ENCODE measurements at regions not wholly inside any gene's neighbourhood (a gene's known extent, or its start where the extent isn't known, plus 50 kb on each side); places are given as distances from the start of the nearest gene placed in this dataset.

- no peak for DNase-seq (ENCODE audit: low spot score)
Observed at GRCh38 chr22:49303781-49304461, 523.8 kb downstream of the BRD1 start.

DNA sequence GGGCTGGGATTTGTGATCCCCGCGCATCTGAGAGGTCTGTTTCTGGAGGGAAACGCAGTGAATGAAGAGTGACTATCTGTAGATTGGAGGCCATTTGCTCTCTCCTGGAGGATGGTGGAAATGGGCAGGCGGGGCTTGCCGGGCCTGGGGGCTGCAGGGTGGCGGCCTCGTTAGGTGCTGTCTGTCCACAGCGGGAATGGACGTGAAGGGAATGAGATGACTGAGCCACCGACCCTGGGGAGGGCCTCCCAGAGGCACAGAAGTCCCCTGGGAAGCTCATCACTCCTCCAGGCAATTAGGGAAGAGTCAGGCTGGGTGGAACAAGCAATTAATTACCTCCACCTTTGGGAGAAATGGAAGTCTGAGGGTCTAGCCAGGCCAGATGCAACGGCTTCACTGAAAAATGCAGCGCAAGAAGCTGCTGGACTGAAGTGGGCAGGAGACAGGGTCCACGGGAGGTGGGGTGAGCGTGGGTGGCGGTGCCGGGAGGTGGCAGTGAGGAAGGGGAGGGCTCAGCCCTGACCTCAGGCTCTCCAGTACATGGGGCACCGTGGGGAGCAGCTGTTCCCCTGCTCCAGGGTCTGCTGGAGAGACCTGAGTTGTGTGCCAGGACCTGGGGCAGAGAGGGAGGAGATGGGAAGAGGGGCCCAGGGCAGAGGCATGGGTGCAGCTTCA is 524.5 kb downstream of the BRD1 start:
- DNase-seq (ENCODE audit: low spot score) = no peak

DNA sequence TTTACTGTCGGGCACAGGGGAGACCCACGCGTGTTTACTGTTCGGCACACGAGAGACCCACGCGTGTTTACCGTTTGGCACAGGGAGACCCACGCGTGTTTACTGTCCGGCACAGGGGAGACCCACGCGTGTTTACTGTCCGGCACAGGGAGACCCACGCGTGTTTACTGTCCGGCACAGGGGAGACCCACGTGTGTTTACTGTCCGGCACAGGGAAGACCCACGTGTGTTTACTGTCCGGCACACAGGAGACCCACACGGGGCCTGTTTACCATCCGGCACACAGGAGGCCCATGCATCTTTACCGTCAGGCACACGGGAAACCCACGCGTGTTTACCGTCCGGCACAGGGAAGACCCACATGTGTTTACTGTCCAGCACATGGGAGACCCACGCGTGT is 525.1 kb downstream of the BRD1 start:
- no peak for DNase-seq (ENCODE audit: low spot score)

DNA sequence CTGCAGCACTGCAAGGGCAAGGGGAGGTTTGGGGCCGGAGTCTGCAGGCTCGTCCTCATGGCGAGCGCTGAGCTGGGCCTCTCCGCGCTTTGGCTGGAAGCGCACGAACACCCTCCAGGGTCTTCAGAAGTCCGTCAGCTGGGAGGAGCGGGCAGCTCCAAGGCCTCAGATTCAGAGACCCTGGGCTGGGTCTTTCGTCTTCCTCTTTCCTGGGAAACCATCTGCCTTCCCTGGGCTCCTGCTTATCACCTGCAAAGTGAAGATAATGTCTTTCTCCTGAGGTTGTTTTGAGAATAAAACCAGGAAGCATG is 525.6 kb downstream of the BRD1 start:
- no peak for DNase-seq (ENCODE audit: low spot score)

DNA sequence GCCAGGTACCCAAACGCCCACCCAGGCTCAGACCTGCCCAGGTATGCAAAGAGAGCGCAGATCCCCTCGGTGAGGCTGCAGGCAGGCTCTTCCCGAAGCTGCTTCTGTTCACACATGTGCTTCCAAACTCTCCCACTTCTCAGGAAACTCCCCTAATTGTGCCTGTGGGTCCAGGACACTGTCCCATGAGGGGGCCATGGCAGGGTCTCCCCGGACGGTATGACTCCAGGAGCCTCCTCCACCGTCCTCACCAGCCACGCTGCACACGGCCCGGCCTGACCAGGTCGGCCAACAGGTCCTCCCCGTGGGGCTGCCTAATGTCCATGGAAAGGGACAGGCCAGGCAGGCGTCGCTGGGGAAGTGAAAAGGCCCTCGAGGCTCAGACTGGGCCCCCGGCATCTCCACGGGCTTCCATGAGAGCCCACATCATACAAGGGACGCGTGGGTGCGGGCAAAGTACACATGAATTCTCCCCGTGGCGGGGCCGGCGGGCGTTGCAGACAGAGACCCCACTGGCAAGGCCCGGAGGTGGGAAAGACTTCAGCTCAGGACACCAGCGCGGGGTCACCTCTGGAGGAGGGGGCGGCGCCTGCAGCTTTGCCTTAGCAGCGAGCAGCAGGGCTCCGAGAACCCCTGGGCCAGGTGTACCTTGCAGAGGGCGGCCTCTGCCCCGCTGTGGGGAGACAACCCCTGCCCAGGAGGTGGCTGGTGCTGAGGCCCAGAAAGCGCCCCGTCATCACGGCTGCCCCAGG is 526.1 kb downstream of the BRD1 start:
- DNase-seq (ENCODE audit: low spot score) = no peak

DNA sequence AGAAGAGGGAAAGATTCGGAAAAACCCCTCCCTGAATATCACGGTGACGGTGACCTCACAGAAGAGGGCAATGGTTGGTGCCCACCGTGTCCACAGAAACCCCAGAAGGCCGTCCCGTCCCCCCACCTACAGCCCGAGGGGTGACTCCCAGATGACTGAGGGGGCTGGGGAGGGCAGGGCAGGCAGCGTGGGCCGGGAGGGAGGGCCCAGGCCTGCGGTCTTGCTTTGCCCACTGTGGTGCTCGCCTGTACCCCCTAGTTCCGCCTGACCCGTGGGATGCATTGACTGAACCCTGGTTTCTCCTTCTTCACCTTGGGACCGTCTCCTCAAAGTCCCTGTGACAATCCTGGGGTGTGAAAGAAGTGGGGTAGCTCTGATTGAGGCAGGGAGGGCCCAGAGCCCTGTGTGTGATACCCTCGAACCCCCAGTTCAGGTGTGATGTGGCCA is 526.7 kb downstream of the BRD1 start:
- DNase-seq (ENCODE audit: low spot score) = no peak

DNA sequence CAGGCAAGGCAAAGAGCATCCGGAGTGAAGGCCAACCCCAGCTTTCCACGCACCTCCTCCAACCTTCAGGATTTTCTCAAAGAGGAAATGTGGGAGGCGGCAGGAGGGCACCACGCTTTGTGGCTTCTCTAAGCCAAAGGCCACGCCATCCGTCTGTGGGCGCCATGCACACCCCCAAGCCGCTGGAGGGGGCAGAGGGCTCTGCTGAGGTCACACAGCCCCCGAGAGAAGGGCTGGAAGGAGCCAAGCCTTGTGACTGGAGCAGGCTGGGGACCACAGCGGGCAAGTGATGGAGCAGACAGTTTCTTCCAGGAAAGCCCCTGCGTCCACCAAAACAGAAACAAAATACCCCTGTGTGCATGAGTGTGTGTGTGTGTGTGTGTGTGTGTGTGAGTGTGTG is 527.4 kb downstream of the BRD1 start:
- DNase-seq (ENCODE audit: low spot score) = no peak

- no peak for DNase-seq (ENCODE audit: low spot score)
Observed at GRCh38 chr22:49299821-49300231, 527.8 kb downstream of the BRD1 start.

- DNase-seq (ENCODE audit: low spot score) = no peak
Observed at GRCh38 chr22:49298834-49299750, 528.6 kb downstream of the BRD1 start.

- DNase-seq (ENCODE audit: low spot score) = no peak
Observed at GRCh38 chr22:49297871-49298721, 529.6 kb downstream of the BRD1 start.

DNA sequence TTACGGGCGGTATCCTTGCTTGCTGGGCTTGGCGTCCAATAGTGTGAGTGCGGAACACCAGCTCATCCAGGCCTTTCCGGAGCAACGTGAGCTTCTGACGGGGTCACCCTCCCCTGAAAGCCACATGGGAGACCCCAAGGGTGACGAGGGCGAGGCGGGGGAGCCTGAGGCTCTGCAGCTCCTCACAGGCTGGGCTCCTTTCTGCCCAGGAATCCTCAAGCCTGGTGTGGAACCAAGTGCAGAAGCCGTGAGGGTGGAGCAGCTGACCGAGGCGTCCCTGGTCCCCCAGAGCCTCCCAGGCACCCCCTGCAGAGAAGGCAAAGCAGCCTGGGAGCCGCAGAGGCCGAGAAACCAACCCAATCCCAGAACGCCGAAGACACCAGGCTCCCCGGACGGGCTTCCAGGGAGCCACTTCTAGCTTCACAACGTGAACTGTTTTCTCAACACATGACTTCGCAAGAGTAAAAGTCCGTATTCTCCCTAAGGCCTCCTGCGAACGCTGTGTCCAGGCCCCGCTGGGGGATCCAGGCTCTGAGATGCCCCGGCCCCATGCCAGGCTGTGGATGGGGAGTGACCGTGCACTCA is 530.3 kb downstream of the BRD1 start:
- no peak for DNase-seq (ENCODE audit: low spot score)

GRCh38 chr22:49296561-49296960 is 531.1 kb downstream of the BRD1 start:
- DNase-seq (ENCODE audit: low spot score) = no peak

DNA sequence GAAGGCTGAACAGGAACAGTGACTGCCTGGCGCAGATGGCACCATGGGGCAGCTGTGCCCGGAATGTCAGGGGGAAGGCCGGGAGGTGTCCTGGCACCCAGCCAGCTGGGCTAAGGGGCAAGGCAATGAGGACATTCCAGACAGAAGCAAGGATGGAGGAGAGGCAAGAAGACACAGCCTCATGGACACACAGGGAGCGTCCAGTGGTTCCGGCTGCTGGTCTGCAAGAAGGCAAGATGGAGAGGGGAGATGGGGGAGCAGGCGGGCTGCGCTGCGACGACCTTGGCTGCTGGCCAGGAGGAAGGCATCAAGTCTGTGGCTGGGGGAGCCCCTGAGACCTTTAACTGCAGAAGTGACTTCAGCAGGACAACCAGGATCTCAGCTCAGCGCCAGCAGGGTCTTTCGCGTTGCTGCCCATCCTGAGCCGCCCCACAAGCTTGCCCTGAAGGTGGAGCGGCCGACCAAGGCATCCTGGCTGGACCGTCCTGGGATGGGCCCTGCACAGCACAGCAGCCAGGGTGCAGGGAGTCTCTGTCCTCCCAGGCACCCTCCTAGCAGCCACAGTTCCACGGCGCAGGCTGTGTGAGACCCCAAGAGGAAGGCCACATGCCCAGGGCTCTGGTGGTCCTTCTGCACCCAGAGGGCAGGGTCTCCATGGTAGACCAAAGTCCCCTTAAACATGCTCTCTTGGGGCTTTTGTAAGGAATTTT is 531.7 kb downstream of the BRD1 start:
- no peak for DNase-seq (ENCODE audit: low spot score)

DNA sequence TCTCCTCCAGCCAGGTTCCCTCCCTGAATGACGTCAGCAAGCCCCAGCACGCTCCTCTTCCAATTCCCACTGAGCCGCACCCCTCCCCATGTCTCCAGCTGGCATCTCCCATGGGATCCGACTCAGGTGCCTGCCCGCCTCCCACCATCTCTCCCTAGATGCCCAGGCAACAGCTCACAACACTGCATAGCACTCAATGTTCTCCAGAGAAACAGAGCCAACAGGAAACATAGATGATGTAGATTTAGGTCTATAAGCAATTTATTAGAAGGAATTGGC is 532.3 kb downstream of the BRD1 start:
- DNase-seq (ENCODE audit: low spot score) = no peak

DNA sequence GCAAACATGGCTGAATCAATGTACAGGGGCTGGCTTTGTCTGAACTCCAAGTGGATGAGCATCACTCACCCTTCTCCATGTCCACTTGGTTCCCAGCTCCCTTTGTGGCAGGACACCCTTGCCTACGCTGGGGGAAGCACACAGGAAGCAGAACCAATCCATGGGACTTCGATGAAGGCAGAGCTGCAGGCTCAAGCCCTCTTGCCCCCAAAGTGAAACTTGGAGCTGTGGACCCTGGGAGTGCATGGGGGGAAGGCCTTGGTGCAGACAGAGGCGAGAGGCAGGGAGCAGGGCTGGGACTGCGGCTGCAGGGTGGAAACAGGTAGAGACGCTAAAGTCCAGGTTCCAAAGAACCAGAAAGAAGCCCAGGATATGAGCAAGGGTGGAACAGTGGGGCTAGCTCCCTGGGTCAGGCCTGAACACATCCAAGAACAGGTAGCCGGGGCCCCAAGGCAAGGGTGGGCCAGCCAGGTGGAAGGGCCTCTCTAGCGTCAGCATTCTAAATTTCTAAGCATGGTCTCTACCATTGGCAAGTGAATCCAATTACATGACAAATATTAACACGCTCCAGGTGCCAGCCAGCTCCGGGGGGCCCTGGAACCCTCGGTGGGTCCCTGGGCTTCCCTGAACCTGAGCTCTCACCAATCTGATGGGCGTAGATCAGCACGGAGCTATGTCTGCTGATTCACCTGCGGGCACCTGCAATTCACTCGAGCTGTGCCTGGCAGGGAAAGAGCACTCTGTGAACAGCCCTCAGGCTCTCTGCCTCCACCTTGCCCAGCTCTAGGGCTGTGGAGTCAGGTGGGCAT is 532.8 kb downstream of the BRD1 start:
- no peak for DNase-seq (ENCODE audit: low spot score)

GRCh38 chr22:49292909-49293308 is 534.8 kb downstream of the BRD1 start:
- DNase-seq (ENCODE audit: low spot score) = no peak

GRCh38 chr22:49291781-49292180 is 535.9 kb downstream of the BRD1 start:
- DNase-seq (ENCODE audit: low spot score) = no peak

DNA sequence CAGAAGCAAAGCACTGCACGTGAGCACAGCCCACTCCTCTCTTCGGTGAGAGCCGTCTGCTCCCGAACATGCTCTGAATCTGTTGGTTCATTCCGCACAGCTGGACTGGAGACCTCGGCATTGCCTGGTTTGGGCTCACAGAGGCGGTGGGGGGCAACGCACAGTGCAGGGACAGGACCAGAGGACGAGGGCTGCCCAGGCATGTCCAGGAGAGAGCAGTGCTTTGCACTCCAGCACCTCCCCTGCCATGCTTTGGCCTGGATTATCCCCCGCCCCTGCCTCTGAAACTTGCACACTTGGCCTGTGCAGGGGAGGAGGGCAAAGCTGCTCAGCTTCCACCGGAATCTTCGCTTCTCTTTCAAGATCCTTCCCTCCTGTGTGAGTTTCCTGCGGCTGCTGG is 536.5 kb downstream of the BRD1 start:
- no peak for DNase-seq (ENCODE audit: low spot score)

DNA sequence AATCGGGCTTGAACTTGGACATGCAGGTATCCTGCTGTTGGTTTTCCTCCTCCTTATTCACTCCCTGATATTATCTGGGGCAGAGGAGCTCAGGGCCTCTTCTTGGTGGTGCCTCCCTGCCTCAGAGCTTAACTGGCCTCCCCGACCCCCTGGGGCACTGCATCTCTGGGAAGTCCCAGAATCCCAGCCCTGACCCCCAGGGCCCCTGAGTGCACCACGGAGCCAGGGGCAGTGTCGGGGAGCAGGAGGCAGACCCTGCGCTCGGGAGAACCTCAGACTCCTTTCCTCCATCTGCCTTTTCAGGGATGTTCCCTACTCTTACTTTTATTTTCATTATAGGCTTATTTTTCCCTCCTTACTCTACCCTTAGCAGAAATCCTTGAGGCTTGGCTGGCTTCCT is 537.0 kb downstream of the BRD1 start:
- no peak for DNase-seq (ENCODE audit: low spot score)

All from putamen (tissue), 1 donor.